H1 (cell line): ENCODE measurements at regions not wholly inside any gene's neighbourhood (a gene's known extent, or its start where the extent isn't known, plus 50 kb on each side); places are given as distances from the start of the nearest gene placed in this dataset.

ENCODE experiments used
- CREB1 ChIP-seq: IDR thresholded peaks from 2 replicates; pipeline ENCODE4 v1.6.1; 2012; ENCODE audit warnings: inconsistent platforms
- SUZ12 ChIP-seq: fragments of 200-600 bp; sonication (generic); IDR thresholded peaks from 2 replicates; pipeline ENCODE4 v1.6.1; 2012; ENCODE audit warnings: mild to moderate bottlenecking, inconsistent platforms, low read length, moderate library complexity, mixed read lengths
- TAF1 ChIP-seq: IDR thresholded peaks from 2 replicates; pipeline ENCODE4 v1.6.1; 2011; ENCODE audit warnings: mild to moderate bottlenecking, low read depth, low read length
- TF ChIP-seq, protein P1 (sequence below): fragments of 300-600 bp; sonication (generic); IDR thresholded peaks from 2 replicates; pipeline ENCODE4 v1.7.1; 2012; ENCODE audit warnings: low read length, moderate library complexity, mild to moderate bottlenecking, inconsistent platforms; ENCODE audit not compliant: insufficient replicate concordance
- TF ChIP-seq, protein P2 (sequence below): IDR thresholded peaks from 2 replicates; pipeline ENCODE4 v1.6.1; 2011; ENCODE audit warnings: low read depth, mild to moderate bottlenecking, low read length; ENCODE audit not compliant: insufficient read depth

- TF ChIP-seq, protein P1, sequence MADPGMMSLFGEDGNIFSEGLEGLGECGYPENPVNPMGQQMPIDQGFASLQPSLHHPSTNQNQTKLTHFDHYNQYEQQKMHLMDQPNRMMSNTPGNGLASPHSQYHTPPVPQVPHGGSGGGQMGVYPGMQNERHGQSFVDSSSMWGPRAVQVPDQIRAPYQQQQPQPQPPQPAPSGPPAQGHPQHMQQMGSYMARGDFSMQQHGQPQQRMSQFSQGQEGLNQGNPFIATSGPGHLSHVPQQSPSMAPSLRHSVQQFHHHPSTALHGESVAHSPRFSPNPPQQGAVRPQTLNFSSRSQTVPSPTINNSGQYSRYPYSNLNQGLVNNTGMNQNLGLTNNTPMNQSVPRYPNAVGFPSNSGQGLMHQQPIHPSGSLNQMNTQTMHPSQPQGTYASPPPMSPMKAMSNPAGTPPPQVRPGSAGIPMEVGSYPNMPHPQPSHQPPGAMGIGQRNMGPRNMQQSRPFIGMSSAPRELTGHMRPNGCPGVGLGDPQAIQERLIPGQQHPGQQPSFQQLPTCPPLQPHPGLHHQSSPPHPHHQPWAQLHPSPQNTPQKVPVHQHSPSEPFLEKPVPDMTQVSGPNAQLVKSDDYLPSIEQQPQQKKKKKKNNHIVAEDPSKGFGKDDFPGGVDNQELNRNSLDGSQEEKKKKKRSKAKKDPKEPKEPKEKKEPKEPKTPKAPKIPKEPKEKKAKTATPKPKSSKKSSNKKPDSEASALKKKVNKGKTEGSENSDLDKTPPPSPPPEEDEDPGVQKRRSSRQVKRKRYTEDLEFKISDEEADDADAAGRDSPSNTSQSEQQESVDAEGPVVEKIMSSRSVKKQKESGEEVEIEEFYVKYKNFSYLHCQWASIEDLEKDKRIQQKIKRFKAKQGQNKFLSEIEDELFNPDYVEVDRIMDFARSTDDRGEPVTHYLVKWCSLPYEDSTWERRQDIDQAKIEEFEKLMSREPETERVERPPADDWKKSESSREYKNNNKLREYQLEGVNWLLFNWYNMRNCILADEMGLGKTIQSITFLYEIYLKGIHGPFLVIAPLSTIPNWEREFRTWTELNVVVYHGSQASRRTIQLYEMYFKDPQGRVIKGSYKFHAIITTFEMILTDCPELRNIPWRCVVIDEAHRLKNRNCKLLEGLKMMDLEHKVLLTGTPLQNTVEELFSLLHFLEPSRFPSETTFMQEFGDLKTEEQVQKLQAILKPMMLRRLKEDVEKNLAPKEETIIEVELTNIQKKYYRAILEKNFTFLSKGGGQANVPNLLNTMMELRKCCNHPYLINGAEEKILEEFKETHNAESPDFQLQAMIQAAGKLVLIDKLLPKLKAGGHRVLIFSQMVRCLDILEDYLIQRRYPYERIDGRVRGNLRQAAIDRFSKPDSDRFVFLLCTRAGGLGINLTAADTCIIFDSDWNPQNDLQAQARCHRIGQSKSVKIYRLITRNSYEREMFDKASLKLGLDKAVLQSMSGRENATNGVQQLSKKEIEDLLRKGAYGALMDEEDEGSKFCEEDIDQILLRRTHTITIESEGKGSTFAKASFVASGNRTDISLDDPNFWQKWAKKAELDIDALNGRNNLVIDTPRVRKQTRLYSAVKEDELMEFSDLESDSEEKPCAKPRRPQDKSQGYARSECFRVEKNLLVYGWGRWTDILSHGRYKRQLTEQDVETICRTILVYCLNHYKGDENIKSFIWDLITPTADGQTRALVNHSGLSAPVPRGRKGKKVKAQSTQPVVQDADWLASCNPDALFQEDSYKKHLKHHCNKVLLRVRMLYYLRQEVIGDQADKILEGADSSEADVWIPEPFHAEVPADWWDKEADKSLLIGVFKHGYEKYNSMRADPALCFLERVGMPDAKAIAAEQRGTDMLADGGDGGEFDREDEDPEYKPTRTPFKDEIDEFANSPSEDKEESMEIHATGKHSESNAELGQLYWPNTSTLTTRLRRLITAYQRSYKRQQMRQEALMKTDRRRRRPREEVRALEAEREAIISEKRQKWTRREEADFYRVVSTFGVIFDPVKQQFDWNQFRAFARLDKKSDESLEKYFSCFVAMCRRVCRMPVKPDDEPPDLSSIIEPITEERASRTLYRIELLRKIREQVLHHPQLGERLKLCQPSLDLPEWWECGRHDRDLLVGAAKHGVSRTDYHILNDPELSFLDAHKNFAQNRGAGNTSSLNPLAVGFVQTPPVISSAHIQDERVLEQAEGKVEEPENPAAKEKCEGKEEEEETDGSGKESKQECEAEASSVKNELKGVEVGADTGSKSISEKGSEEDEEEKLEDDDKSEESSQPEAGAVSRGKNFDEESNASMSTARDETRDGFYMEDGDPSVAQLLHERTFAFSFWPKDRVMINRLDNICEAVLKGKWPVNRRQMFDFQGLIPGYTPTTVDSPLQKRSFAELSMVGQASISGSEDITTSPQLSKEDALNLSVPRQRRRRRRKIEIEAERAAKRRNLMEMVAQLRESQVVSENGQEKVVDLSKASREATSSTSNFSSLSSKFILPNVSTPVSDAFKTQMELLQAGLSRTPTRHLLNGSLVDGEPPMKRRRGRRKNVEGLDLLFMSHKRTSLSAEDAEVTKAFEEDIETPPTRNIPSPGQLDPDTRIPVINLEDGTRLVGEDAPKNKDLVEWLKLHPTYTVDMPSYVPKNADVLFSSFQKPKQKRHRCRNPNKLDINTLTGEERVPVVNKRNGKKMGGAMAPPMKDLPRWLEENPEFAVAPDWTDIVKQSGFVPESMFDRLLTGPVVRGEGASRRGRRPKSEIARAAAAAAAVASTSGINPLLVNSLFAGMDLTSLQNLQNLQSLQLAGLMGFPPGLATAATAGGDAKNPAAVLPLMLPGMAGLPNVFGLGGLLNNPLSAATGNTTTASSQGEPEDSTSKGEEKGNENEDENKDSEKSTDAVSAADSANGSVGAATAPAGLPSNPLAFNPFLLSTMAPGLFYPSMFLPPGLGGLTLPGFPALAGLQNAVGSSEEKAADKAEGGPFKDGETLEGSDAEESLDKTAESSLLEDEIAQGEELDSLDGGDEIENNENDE: peak; percentile 26
- TF ChIP-seq CREB1 (no peak), SUZ12 (peak; percentile 46; the same call in 1 of the 2 replicates), TAF1 (no peak)
- TF ChIP-seq, protein P2, sequence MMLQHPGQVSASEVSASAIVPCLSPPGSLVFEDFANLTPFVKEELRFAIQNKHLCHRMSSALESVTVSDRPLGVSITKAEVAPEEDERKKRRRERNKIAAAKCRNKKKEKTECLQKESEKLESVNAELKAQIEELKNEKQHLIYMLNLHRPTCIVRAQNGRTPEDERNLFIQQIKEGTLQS: no peak
Observed at GRCh38 chr14:73787486-73788316, 63.9 kb upstream of the PTGR2 start (continued).
